ENCODE measurements at regions not wholly inside any gene's neighbourhood (a gene's known extent, or its start where the extent isn't known, plus 50 kb on each side); places are given as distances from the start of the nearest gene placed in this dataset.
A peak's percentile ranks its signal among the peaks of the same experiment; 100 is the strongest.

DNA sequence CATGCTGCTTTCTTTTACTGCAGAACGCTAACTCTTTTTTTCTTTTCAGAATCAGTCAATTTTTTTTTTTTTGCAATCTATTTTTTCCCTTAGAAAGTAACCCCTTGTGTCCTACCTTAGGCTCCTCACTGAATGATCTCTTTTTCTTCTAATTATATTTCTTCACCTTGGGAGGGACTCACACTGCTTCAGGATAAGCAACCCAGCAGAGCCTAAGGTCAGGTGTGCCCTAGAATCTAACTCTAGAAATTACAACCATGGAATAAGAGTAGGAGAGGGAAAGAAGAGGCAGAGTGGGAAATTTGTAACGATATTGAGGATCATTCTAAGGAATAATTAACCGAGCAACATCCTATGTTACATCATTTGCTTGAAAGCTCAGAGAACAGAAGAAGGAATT, 564.0 kb upstream of the MEF2C start:
- no peaks in the 10 kb centered on the region for H3K79me2 ChIP-seq (ENCODE audit: insufficient read depth, low read depth, low read length)
- ChIA-PET CTCF (ENCODE audit: unreplicated experiment) (no interaction called here), POLR2A (no interaction called here)
- H3K4me1 ChIP-seq (ENCODE audit: insufficient read depth, low read length, poor library complexity, severe bottlenecking) = no peaks in the 10 kb centered on the region
- H3K4me2 ChIP-seq (ENCODE audit: low read length) = no peak overlapping the region
- intact Hi-C loops (cut with micrococcal nuclease; ENCODE audit: unreplicated experiment) = no loop called here
- H4K20me1 ChIP-seq (ENCODE audit: insufficient read depth, low read length) = no peaks in the 10 kb centered on the region
- H3K9me2 ChIP-seq (ENCODE audit: insufficient read depth, low read length) = no peaks in the 10 kb centered on the region
- H3K36me3 ChIP-seq (ENCODE audit: insufficient read depth, low read length) = no peaks in the 10 kb centered on the region
- H3K4me3 ChIP-seq (ENCODE audit: low read depth, low read length, poor library complexity, severe bottlenecking) = no peak overlapping the region
- no TSS peak for BruUV-seq (replicated peaks)
- TF ChIP-seq CTCF (conservative IDR thresholded peaks at IDR 0.05; ENCODE audit: low read length) = no peak
- no peak for TF ChIP-seq EZH2phosphoT487 (IDR thresholded peaks at IDR 0.05; ENCODE audit: borderline replicate concordance, low read depth, low read length)
- H3K27ac ChIP-seq (ENCODE audit: low read depth, low read length, poor library complexity, severe bottlenecking) = no peak overlapping the region
- H3K9me3 ChIP-seq (ENCODE audit: low read length) = no peaks in the 10 kb centered on the region
- DNase-seq (ENCODE audit: low spot score) = no peak
- no peak overlapping the region for H2AFZ ChIP-seq (ENCODE audit: low read length)

DNA sequence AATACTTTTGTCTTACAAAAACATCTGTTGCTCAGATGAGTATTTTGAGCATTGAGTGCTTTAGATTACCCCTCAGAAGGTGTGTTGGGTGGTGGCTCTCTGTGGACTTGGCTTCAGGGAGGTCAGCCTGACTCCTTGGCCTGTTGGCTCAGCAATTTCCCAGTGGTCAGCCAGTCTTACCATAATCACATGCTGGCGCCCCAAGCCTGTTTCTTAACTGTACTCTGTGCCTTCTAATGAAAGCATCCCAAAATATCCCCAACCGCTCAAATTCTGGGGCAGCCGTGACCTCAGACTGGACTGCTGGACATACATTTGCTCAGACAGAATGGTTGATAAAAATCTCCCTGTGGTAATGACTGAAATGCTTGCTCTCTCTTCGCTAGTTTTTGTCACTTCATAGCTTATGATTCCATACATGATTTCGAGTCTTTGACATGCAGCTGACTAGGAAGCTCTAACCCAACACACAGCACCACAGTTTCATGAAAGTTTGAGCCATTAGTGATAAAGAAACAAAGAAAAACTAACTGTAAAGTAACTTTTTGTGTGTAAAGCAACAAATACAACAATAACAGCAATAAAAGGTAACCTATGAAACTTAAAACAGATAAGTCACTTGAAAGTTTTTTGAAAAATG, 562.2 kb upstream of the MEF2C start:
- Histone ChIP-seq H3K4me3 (ENCODE audit: low read depth, low read length, poor library complexity, severe bottlenecking) (no peak overlapping the region), H3K4me2 (ENCODE audit: low read length) (peak overlapping the region; percentile 3; the same call in 1 of the 2 replicates), H3K36me3 (ENCODE audit: insufficient read depth, low read length) (no peaks in the 10 kb centered on the region), H2AFZ (ENCODE audit: low read length) (no peak overlapping the region), H3K4me1 (ENCODE audit: insufficient read depth, low read length, poor library complexity, severe bottlenecking) (no peaks in the 10 kb centered on the region), H3K9me2 (ENCODE audit: insufficient read depth, low read length) (no peaks in the 10 kb centered on the region), H3K27ac (ENCODE audit: low read depth, low read length, poor library complexity, severe bottlenecking) (no peak overlapping the region), H4K20me1 (ENCODE audit: insufficient read depth, low read length) (no peaks in the 10 kb centered on the region), H3K79me2 (ENCODE audit: insufficient read depth, low read depth, low read length) (no peaks in the 10 kb centered on the region), H3K9me3 (ENCODE audit: low read length) (no peaks in the 10 kb centered on the region)
- POLR2A ChIA-PET = interaction anchor here (0.8 to 1.5 kb wide), 3 partner anchors 12 to 495 kb away, joined by 3 to 4 read pairs (median 4); no protein-coding TSS in a partner anchor
- intact Hi-C loops (cut with micrococcal nuclease; ENCODE audit: unreplicated experiment) = no loop called here
- no peak for DNase-seq (ENCODE audit: low spot score)
- no peak for TF ChIP-seq CTCF (conservative IDR thresholded peaks at IDR 0.05; ENCODE audit: low read length)
- TF ChIP-seq EZH2phosphoT487 (IDR thresholded peaks at IDR 0.05; ENCODE audit: borderline replicate concordance, low read depth, low read length) = no peak
- CTCF ChIA-PET (ENCODE audit: unreplicated experiment) = no interaction called here
- no TSS peak for BruUV-seq (replicated peaks)

DNA sequence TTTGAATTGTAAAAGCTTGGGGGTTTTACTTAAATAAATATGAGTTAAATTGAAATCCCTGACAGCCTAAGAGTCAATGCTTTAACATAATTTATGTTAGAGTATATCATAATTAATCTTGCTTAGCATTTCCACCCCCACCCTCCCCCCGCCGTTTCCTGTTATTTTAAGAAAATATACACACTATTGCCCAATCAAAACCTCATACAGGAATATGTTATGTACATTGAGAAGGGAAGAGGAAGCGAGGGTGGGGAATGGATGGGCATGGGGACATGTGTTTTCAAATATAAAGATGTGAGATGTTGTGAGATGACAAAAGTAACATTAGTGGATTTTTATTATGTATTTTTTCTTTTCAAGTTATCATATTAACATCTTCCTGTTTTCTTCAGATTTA, 561.1 kb upstream of the MEF2C start:
- H2AFZ ChIP-seq (ENCODE audit: low read length) = no peak overlapping the region
- POLR2A ChIA-PET = interaction anchor here (0.8 kb wide), 1 partner anchor 494 kb away, joined by 4 read pairs; no protein-coding TSS in a partner anchor

More for the DNA sequence above, 561.1 kb upstream of the MEF2C start:
- Histone ChIP-seq H3K4me2 (ENCODE audit: low read length) (no peak overlapping the region), H3K36me3 (ENCODE audit: insufficient read depth, low read length) (no peaks in the 10 kb centered on the region), H3K79me2 (ENCODE audit: insufficient read depth, low read depth, low read length) (no peaks in the 10 kb centered on the region), H4K20me1 (ENCODE audit: insufficient read depth, low read length) (no peaks in the 10 kb centered on the region), H3K4me3 (ENCODE audit: low read depth, low read length, poor library complexity, severe bottlenecking) (no peak overlapping the region), H3K9me3 (ENCODE audit: low read length) (no peaks in the 10 kb centered on the region), H3K9me2 (ENCODE audit: insufficient read depth, low read length) (no peaks in the 10 kb centered on the region), H3K4me1 (ENCODE audit: insufficient read depth, low read length, poor library complexity, severe bottlenecking) (no peaks in the 10 kb centered on the region), H3K27ac (ENCODE audit: low read depth, low read length, poor library complexity, severe bottlenecking) (no peak overlapping the region)
- TF ChIP-seq EZH2phosphoT487 (IDR thresholded peaks at IDR 0.05; ENCODE audit: borderline replicate concordance, low read depth, low read length) = no peak
- no peak for TF ChIP-seq CTCF (conservative IDR thresholded peaks at IDR 0.05; ENCODE audit: low read length)
- no peak for DNase-seq (ENCODE audit: low spot score)
- no TSS peak for BruUV-seq (replicated peaks)
- CTCF ChIA-PET (ENCODE audit: unreplicated experiment) = no interaction called here
- intact Hi-C loops (cut with micrococcal nuclease; ENCODE audit: unreplicated experiment) = no loop called here

All from OCI-LY7 (cell line).